HepG2 (cell line): ENCODE measurements at regions not wholly inside any gene's neighbourhood (a gene's known extent, or its start where the extent isn't known, plus 50 kb on each side); places are given as distances from the start of the nearest gene placed in this dataset.

Experiments used
- ATAC-seq: fragments of 200-7000 bp; cut with Tn5 transposase; 3 replicates; pipeline ENCODE4 v1.9.1; 2020; ENCODE audit warnings: mild to moderate bottlenecking, moderate library complexity
- BruUV-seq: library from RNA; stranded (reverse); fragments of 400-500 nt; replicated peaks from 2 replicates; lab custom pipeline; 2021; lab: Mats Ljungman, UMichigan
- CTCF ChIA-PET: fragments of 300-600 bp; formaldehyde crosslinking; extraction: SDS; loops from one replicate; lab custom pipeline; 2021; ENCODE audit warnings: low total read pairs, inconsistent platforms, low intra/inter-chr PET ratio; lab: Yijun Ruan, JAX
- POLR2A ChIA-PET: fragments of 350-600 bp; sonication (Branson Sonifier 250); formaldehyde crosslinking; loops from one replicate; lab custom pipeline; 2020; ENCODE audit warnings: antibody characterized with exemption, inconsistent platforms; lab: Yijun Ruan, JAX
- DNase-seq: peaks from one replicate; pipeline ENCODE4 v3.0.0-alpha.2; 2015; ENCODE audit warnings: low spot score
- FAIRE-seq: peaks from 3 replicates; lab custom pipeline; 2011; peaks lifted over from hg19 to GRCh38; lab: Jason Lieb, UNC
- H2AFZ ChIP-seq: one replicate; pipeline ENCODE4 v1.6.1; 2011; ENCODE audit warnings: low read length, inconsistent platforms
- H3K27ac ChIP-seq: fragments of 300-600 bp; 3 replicates; pipeline ENCODE4 v1.8.0; 2011; ENCODE audit warnings: mixed run types, mild to moderate bottlenecking, mixed read lengths, low read length, inconsistent platforms; ENCODE audit not compliant: insufficient read depth; ENCODE audit errors: extremely low read length
- H3K27me3 ChIP-seq, 2 experiments: fragments of 200-600 bp in 1 of 2; 2 replicates in 1 of 2; 3 replicates in 1 of 2; pipeline versions ENCODE4 v1.6.0 to v1.8.0; 2011; ENCODE audit warnings: low read length in 2 of 2, mild to moderate bottlenecking in 2 of 2, moderate library complexity in 2 of 2, inconsistent platforms in 1 of 2; ENCODE audit not compliant: insufficient read depth in 2 of 2, control insufficient read depth in 1 of 2
- H3K36me3 ChIP-seq, 2 experiments: fragments of 200-600 bp in 1 of 2; replicated peaks in 1 of 2; 2 replicates in 1 of 2; 3 replicates in 1 of 2; pipeline versions ENCODE4 v1.5.1 to v1.8.0; 2011; ENCODE audit warnings: low read length in 2 of 2, inconsistent platforms in 1 of 2; ENCODE audit not compliant: insufficient read depth in 2 of 2, control insufficient read depth in 1 of 2
- H3K4me1 ChIP-seq: 2 replicates; pipeline ENCODE4 v1.5.1; 2012; ENCODE audit warnings: low read length, inconsistent platforms; ENCODE audit not compliant: insufficient read depth
- H3K4me2 ChIP-seq: 2 replicates; pipeline ENCODE4 v1.6.0; 2011; ENCODE audit warnings: low read depth, low read length, inconsistent platforms
- H3K4me3 ChIP-seq, 3 experiments: fragments of 200-600 bp in 1 of 3; sonication (generic), shearing (Covaris generic) in 1 of 3; replicated peaks in 1 of 3; 2 replicates each; pipeline ENCODE4 v1.5.1; 2011 to 2016; ENCODE audit warnings: low read length in 3 of 3, inconsistent platforms in 2 of 3, low read depth in 2 of 3, mild to moderate bottlenecking in 2 of 3, control low read depth in 1 of 3, mixed read lengths in 1 of 3; ENCODE audit not compliant: insufficient read depth in 1 of 3
- H3K79me2 ChIP-seq: one replicate; pipeline ENCODE4 v1.6.1; 2011; ENCODE audit warnings: low read length, inconsistent platforms; ENCODE audit not compliant: insufficient read depth
- H3K9ac ChIP-seq: 2 replicates; pipeline ENCODE4 v1.6.0; 2011; ENCODE audit warnings: mild to moderate bottlenecking, low read depth, low read length, inconsistent platforms; ENCODE audit not compliant: insufficient read depth
- H3K9me3 ChIP-seq: 2 replicates; pipeline ENCODE4 v1.5.1; 2012; ENCODE audit warnings: mild to moderate bottlenecking, low read length
- H4K20me1 ChIP-seq: 2 replicates; pipeline ENCODE4 v1.6.0; 2011; ENCODE audit warnings: inconsistent platforms, mild to moderate bottlenecking, low read length, moderate library complexity; ENCODE audit not compliant: insufficient read depth
- JUNB ChIP-seq: sonication (generic); formaldehyde crosslinking; IDR thresholded peaks from 2 replicates; pipeline ENCODE4 v1.8.0; 2022; ENCODE audit warnings: missing genetic modification reagents, mild to moderate bottlenecking, borderline replicate concordance
- KLF6 ChIP-seq: IDR thresholded peaks from 2 replicates; pipeline ENCODE4 v1.8.0; 2016; ENCODE audit warnings: missing biosample characterization, missing genetic modification reagents
- MIXL1 ChIP-seq: IDR thresholded peaks from 2 replicates; pipeline ENCODE4 v1.6.1; 2016
- NFE2L2 ChIP-seq: fragments of 150-350 bp; IDR thresholded peaks from 2 replicates; pipeline ENCODE4 v1.6.1; 2014; ENCODE audit warnings: low read length
- ZMYM4 ChIP-seq: sonication (generic); formaldehyde crosslinking; IDR thresholded peaks from 2 replicates; pipeline ENCODE4 v1.8.1; 2023; ENCODE audit warnings: mild to moderate bottlenecking, missing genetic modification reagents
- ZNF557 ChIP-seq: sonication (generic); formaldehyde crosslinking; IDR thresholded peaks from 2 replicates; pipeline ENCODE4 v1.4.0; 2020; ENCODE audit warnings: missing genetic modification reagents
- ZNF644 ChIP-seq: IDR thresholded peaks from 2 replicates; pipeline ENCODE4 v1.6.1; 2016; ENCODE audit warnings: low read depth
- ZNF775 ChIP-seq: sonication (generic); formaldehyde crosslinking; IDR thresholded peaks from 2 replicates; pipeline ENCODE4 v1.4.0; 2020; ENCODE audit warnings: missing genetic modification reagents, mild to moderate bottlenecking, moderate library complexity, borderline replicate concordance
- ZNF792 ChIP-seq: IDR thresholded peaks from 2 replicates; pipeline ENCODE4 v1.6.1; 2016
- WGBS: methylation state at CpG from one replicate; pipeline ENCODE4 v1.1.6; 2017; ENCODE audit warnings: low lambda C conversion rate; 5-methylcytosine and 5-hydroxymethylcytosine counted together
- in situ Hi-C: cut with HindIII; loops from 2 replicates; pipeline ENCODE4 v1.10.0; 2017; ENCODE audit warnings: low pct_unique_long_range_greater_than_20kb; ENCODE audit not compliant: extremely low pct_ligation_motif_present
- intact Hi-C: fragments of 100-400 bp; cut with micrococcal nuclease; formaldehyde crosslinking; loops from one replicate; pipeline ENCODE4 v1.10.0; 2022; ENCODE audit not compliant: unreplicated experiment

- no peaks in the 10 kb centered on the region for H3K36me3 ChIP-seq
- no peak for DNase-seq
- BruUV-seq, result no TSS peak
- in situ Hi-C loops, result no loop called here
- H3K9ac ChIP-seq, result no peak overlapping the region
- H3K27ac ChIP-seq, result no peak overlapping the region
- no peaks in the 10 kb centered on the region for H3K4me1 ChIP-seq
- 2% methylated on average over 3 of the region's 3 CpGs for whole genome bisulfite sequencing
- no peaks in the 10 kb centered on the region for H3K27me3 ChIP-seq
- H3K4me3 ChIP-seq, result no peak overlapping the region
- no peak for TF ChIP-seq ZNF557 (CRISPR knock-in tag)
- TF ChIP-seq MIXL1, result no peak
- no peak for TF ChIP-seq ZNF644 (CRISPR knock-in tag)
- TF ChIP-seq KLF6, result no peak
- TF ChIP-seq ZNF775, result no peak
- no peak for TF ChIP-seq NFE2L2
- TF ChIP-seq JUNB, result no peak
- no peak for TF ChIP-seq ZNF792 (CRISPR knock-in tag)
- TF ChIP-seq, all 625 proteins: peak for 0
- intact Hi-C loops, result no loop called here
- ATAC-seq, result no peak
- CTCF ChIA-PET, result no interaction called here
- POLR2A ChIA-PET, result no interaction called here
- Histone ChIP-seq H3K79me2 (no peaks in the 10 kb centered on the region), H2AFZ (no peak overlapping the region), H3K4me2 (no peak overlapping the region), H4K20me1 (no peaks in the 10 kb centered on the region), H3K9me3 (no peaks in the 10 kb centered on the region)
- no peak for FAIRE-seq
Observed at GRCh38 chr5:155957884-155958283, 369.1 kb upstream of the SGCD start.

- H3K27ac ChIP-seq, result no peak overlapping the region
- H3K4me3 ChIP-seq, result no peak overlapping the region
- no peak overlapping the region for H3K9ac ChIP-seq
- POLR2A ChIA-PET, result no interaction called here
- intact Hi-C loops, result no loop called here
- CTCF ChIA-PET, result no interaction called here
- H3K9me3 ChIP-seq, result no peaks in the 10 kb centered on the region
- TF ChIP-seq ZMYM4, result no peak
- no peak for TF ChIP-seq KLF6
- H2AFZ ChIP-seq, result no peak overlapping the region
- WGBS, result 0% methylated on average over 2 of the region's 2 CpGs
- no peaks in the 10 kb centered on the region for H4K20me1 ChIP-seq
- H3K27me3 ChIP-seq, result no peaks in the 10 kb centered on the region
- no peak overlapping the region for H3K4me2 ChIP-seq
- in situ Hi-C loops, result no loop called here
- FAIRE-seq, result no peak
- H3K79me2 ChIP-seq, result no peaks in the 10 kb centered on the region
- H3K4me1 ChIP-seq, result no peaks in the 10 kb centered on the region
- BruUV-seq, result no TSS peak
- no peak for DNase-seq
- no peaks in the 10 kb centered on the region for H3K36me3 ChIP-seq
- ATAC-seq, result no peak
Observed at GRCh38 chr5:155959082-155959481, 367.9 kb upstream of the SGCD start.
